Head of caudate nucleus (tissue), 42 donors: ENCODE measurements at regions not wholly inside any gene's neighbourhood (a gene's known extent, or its start where the extent isn't known, plus 50 kb on each side); places are given as distances from the start of the nearest gene placed in this dataset.
"Not testable (repeated sequence)": the region's sequence is repeated elsewhere in the genome, so short reads cannot be mapped to it uniquely, and the experiment has no call there.

Source experiments
- DNase-seq, 42 donors: peaks; one replicate each; pipeline versions ENCODE4 v3.0.0 to v3.0.0-alpha.2; 2020 to 2021; ENCODE audit warnings: mixed read lengths in 7 of 42
- intact Hi-C: fragments of 100-400 bp; cut with DNase I; formaldehyde crosslinking; loops from one replicate; pipeline ENCODE4 v1.15.0; 2022

GRCh38 chr5:91315701-91316100, 67.4 kb downstream of the ARRDC3 start:
- no peak for DNase-seq
- intact Hi-C loops: no loop called here

- intact Hi-C loops: no loop called here
- peak; percentile 27 to 93 (median 71) for DNase-seq
Observed at GRCh38 chr5:91313757-91314673, 69.1 kb downstream of the ARRDC3 start.

DNA sequence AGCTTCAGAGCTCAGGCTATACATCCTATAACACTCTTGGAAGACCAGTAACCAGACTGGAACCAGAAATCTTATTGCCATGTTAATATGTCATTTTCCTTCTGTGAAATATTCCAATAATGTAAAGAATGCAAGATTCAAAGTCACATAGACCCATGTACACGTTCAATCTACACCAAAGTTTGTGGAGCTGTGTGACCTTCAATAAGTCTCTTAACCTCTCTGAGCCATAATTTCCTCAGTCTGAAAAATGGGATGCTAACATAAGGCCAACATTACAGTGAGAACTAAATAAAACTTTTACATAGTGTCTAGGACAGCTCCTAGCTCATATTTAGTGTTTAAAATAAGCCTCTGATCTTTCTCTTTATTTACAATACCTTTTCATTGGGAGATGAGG, 70.4 kb downstream of the ARRDC3 start:
- DNase-seq: no peak

DNA sequence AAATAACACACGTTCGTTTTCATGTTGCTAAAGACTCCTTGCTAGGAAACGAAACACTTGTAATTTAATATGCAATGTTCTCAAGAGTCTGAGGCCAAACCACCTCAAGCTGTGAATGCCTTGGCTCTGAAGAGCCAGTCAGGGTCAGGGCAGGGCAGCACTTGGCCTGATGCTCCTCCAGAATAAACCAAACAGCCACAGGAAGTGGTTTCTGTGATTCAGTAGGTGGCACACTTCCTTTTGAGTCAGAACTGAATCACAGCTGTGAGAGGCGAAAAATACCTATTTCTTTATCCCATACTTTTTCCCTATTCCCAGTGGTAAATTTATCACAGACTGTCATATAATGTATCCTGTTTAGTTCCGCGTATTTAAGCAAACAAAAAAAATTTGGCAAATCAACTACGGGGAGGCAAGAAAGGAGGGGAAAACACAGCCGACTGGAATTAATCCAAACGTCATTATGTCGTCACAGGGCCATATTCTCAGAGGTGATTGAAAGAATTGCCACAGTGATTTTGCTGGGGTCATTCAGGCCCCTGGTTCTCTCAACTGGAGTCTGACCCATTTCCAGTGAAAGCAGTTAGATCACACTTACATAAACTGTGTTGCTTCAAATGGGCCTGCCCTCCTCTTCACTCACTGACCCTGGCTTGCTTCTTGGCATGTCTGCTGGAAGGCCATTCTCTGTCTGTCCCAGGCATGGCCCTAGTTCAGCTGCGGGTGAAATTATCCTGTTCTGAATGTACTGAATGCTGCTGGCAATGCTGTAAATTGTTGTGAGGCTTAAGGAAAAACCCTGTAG, 71.2 kb downstream of the ARRDC3 start:
- DNase-seq: peak in 21 of 42 donors; percentile 12 to 79 (median 39)
- intact Hi-C loops: no loop called here

More for the DNA sequence above, 70.4 kb downstream of the ARRDC3 start:
- intact Hi-C loops: no loop called here

DNA sequence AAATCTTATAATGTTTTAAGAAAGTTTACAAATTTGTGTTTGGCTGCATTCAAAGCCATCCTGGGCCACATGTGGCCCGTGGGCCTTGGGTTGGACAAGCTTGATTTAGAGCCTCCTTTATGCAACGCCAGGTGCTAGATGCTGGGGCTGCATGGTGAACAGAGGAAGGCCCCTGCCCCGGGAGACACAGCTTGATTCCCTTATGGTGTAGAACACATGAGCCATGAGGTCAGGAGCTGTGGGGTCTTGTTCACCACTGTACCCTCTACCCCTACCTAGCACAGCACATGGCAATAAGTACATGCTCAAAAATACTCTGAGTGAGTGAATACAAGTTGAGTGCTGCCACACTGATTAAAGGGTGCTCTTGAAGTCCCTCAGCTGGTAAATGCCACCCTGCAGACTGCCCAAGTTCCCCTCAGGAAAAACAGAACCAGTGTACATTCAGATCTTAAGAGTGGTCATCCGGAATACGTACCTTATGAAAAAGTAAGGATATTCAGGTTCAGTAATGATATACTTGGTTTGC, 71.9 kb downstream of the ARRDC3 start:
- intact Hi-C loops: no loop called here
- no peak for DNase-seq

- DNase-seq, intact Hi-C loops: not testable (repeated sequence)
Observed at GRCh38 chr5:91308157-91308556, 75.0 kb downstream of the ARRDC3 start.

GRCh38 chr5:91307048-91307447, 76.1 kb downstream of the ARRDC3 start:
- no peak for DNase-seq
- intact Hi-C loops: no loop called here

- no peak for DNase-seq
- intact Hi-C loops: no loop called here
Observed at GRCh38 chr5:91306497-91306896, 76.6 kb downstream of the ARRDC3 start.

DNA sequence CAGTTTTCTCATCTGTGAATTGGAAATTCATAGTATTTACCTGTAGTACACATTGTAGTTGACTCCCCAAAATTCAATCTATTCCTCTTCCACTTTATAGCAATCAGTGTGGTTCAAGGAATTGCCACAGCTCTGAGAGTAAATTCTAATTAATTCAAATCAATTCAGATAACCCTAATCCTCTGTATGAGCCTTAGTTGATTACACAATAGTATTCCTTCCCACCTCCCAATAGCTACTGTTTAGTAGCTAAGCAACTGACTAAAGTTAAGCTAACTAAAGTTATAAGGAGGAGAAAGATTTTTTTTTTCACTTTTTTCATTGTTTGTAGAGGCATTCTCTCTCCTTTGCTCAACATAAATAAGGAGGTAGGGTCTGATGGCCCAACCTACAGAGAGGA, 77.5 kb downstream of the ARRDC3 start:
- no peak for DNase-seq
- intact Hi-C loops: no loop called here

GRCh38 chr5:91304015-91304414, 79.1 kb downstream of the ARRDC3 start:
- intact Hi-C loops, DNase-seq: not testable (repeated sequence)

- intact Hi-C loops: no loop called here
- peak in 18 of 42 donors; percentile 13 to 84 (median 48) for DNase-seq
Observed at GRCh38 chr5:91302958-91303357, 80.2 kb downstream of the ARRDC3 start.

GRCh38 chr5:91302305-91302704, 80.8 kb downstream of the ARRDC3 start:
- DNase-seq: peak in 4 of 42 donors; percentile 9 to 33 (median 26)

GRCh38 chr5:91301106-91301846, 81.8 kb downstream of the ARRDC3 start:
- DNase-seq: no peak
- intact Hi-C loops: no loop called here

More at GRCh38 chr5:91302305-91302704, 80.8 kb downstream of the ARRDC3 start:
- intact Hi-C loops: no loop called here

DNA sequence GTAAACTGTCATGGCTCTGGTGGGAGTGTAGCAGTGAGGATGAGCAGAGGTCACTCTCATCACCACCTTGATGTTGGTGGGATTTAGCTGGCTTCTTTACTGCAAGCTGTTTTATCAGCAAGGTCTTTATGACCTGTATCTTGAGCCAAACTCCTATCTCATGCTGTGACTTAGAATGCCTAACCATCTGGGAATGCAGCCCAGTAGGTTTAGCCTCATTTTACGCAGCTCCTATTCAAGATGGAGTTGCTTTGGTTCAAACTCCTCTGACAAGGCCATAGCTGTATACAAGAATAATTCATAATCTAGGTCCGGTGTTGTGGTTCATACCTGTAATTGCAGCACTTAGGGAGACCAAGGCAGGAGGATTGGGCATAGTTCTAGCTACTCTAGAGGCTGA, 85.1 kb downstream of the ARRDC3 start:
- intact Hi-C loops: no loop called here
- no peak for DNase-seq

- intact Hi-C loops: no loop called here
- DNase-seq: peak in 4 of 42 donors; percentile 26 to 49 (median 34)
Observed at GRCh38 chr5:91296674-91297143, 86.4 kb downstream of the ARRDC3 start.

GRCh38 chr5:91296102-91296501, 87.0 kb downstream of the ARRDC3 start:
- intact Hi-C loops, DNase-seq: not testable (repeated sequence)

DNA sequence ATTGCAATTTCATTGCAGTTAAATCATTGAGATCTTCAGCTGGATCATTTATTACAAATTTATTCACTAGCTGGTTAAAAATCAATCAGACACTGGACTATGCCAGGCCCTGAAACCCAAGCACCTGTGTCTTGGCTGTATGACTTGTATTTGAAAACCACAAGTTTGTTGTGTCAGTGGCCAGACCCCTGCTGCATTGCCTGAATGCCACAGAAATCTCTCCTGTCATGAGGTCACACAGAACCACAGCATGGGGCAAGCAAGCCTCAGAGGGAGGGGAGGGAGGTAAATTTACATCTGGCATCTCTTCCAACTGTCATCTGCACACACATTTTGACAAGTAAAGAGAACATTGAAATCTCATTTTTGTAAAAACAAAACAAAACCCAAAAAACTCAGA, 90.0 kb downstream of the ARRDC3 start:
- intact Hi-C loops: no loop called here
- no peak for DNase-seq

DNA sequence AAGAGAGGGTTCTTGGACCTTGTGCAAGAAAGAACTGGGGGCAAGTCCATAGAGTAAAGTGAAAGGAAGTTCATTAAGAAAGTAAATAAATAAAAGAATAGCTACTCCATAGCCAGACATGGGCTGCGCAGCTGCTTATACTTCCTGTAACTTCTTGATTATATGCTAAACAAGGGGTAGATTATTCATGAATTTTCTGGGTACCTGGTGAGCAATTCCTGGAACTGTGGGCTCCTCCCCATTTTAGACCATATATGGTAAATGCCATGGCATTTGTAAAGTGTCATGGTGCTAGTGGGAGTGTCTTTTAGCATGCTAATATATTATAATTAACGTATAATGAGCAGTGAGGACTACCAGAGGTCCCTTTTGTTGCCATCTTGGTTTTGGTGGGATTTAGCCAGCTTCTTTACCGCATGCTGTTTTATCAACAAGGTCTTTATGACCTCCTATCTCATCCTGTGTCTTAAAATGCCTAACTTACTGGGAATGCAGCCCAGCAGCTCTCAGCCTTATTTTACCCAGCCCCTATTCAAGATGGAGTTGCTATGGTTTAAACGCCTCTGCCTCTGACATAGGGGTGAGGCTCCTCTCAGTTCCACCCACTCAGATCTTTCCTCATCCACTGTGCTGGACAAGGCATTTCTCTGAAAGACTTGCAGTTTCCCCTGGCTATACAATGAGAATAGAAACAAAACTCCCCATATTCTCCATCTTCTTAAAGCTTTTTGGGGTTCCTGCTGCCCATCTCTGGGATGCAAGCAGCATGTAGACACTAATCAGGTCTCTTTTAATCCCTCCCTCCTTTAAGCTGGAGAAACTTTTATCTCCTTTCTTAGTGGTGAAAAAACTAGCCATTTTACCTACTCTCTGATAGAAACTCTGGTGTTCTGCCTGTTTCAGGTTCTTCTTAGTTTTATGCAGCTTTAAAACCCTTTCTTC, 91.2 kb downstream of the ARRDC3 start:
- intact Hi-C loops: no loop called here
- no peak for DNase-seq
